Activated CD4-positive, alpha-beta T cell treated with anti-CD3 and anti-CD28 coated beads for 1 hour (primary cell): ENCODE measurements at regions not wholly inside any gene's neighbourhood (a gene's known extent, or its start where the extent isn't known, plus 50 kb on each side); places are given as distances from the start of the nearest gene placed in this dataset.

Source experiments
- DNase-seq: peaks from one replicate; pipeline ENCODE4 v3.0.0-alpha.2; 2020

DNA sequence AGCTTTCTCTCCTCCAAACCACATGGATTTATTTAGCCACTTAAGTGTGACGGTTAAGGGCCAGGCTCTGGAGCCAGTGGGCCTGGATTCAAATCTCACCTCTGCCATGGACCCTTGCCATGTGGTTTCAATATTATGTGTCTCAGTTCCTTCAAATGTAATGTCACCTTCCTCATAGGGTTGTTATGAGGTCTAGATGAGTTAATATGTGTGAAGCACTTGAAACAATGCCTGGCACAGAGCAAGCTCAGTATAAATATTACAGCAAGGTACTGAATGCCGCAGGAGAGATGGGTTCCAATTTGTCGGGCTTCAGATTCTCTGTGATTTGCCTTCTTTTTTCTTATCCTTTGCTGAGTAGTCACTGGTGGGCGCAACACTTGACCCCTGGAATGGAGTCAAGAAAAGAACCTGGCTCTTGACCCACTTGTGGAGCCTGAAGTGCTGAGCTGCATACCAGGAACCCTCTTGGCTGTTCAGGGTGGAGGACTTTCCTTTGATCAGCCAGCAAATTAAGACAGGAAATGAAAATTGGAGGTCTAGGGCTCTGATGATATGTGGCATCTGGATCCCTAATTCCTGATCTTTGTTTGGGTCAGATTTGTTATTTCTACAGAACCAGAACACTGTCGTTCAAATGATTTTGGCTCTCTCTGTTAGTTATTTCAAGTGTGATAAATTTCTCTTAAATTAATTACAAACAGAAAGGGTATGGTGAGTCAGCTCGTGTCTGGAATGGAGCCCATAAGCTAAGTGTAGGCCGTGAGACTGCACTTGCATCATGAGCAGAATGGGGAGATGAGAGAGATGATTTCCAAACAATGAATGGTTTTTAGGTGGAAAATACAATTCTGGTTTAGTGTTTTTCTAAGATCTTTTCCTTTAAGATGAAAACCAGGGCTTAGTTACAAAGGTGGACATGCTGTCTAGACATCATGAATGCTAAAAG lies 293.0 kb downstream of the KCNS3 start:
- no peak for DNase-seq

DNA sequence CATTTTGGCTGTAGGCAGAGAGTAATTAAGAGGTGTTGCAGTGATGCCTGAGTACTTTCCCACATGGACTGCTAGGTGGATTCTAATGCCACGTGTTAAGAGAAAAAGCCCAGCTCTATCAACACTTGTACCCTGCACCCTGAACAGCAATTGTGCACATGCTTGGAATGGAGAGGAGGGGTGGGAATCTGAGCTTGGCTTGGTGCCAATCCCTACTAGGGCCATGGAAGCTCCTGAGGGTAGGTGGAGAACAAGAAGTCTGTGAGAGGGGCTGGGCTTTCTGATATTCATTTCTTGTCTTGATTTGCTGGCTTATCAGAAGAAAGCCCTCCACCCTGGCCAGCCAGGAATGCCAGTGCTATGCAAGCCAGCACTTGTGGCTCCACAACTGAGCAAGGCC lies 292.2 kb downstream of the KCNS3 start:
- DNase-seq, result no peak

- DNase-seq, result no peak
These were observed 291.4 kb downstream of the KCNS3 start for GRCh38 chr2:18169893-18170175.

GRCh38 chr2:18169121-18169892 lies 290.8 kb downstream of the KCNS3 start:
- DNase-seq, result no peak

GRCh38 chr2:18167871-18168270 lies 289.4 kb downstream of the KCNS3 start:
- DNase-seq, result no peak

- DNase-seq, result no peak
These were observed 283.2 kb downstream of the KCNS3 start for GRCh38 chr2:18161681-18162080.

DNA sequence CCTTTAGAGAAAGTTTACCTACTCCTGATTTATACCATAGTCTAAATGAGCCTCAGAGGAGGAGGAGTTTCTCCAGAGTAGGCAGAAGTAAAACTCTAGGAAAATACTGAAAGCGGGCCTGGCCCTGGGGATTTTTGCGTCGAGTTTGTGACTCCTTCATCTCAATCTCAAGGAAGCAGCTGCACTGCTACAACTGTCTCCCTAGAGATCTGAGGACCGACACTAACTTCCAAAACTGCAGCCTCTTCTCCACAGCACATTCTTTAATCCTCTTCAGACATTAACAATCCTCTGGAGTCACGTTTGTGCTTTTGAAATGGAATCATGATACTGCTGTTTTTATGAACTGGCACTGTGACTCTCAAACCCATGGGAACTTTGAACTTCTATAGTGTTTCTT lies 281.4 kb downstream of the KCNS3 start:
- DNase-seq, result no peak

- DNase-seq, result no peak
These were observed 278.0 kb downstream of the KCNS3 start for GRCh38 chr2:18156421-18156820.

DNA sequence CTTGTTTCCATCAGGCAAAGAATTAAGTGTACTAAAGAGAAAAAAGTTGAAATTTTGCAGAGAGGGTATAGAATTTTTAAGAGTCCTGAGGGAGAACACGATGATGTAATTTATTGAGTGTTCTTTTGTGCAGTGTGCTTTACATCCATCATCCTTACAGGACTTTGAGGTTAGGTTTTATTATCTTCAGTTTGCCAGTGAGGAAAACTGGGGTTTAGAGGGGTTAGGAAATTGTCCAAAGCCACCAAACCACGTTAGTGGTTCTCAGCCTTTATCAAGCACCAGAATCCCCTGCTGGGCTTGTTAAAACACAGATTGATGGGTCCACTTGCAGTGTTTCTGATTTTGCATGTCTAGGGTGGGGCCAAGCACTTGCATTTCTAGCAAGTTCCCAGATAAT lies 277.5 kb downstream of the KCNS3 start:
- no peak for DNase-seq

- no peak for DNase-seq
These were observed 276.3 kb downstream of the KCNS3 start for GRCh38 chr2:18154812-18155211.

DNA sequence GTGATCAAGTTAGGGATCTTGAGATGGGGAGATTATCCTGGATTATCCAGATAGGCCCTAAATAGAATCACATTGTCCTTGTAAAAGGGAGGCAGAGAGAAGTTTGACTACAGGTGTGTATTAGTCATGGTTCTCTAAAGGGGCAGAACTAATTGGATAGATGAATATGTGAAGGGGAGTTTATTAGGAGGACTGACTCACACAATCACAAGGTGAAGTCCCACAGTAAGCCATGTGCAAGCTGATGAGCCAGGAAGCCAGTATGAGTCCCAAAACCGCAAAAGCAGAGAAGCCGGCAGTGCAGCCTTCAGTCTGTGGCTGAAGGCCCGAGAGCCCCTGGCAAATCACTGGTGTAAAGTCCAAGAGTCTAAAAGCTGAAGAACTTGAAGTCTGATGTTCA lies 275.8 kb downstream of the KCNS3 start:
- no peak for DNase-seq

GRCh38 chr2:18153741-18154140 lies 275.3 kb downstream of the KCNS3 start:
- DNase-seq, result no peak

- no peak for DNase-seq
These were observed 272.8 kb downstream of the KCNS3 start for GRCh38 chr2:18151237-18151636.

GRCh38 chr2:18149660-18150246 lies 271.3 kb downstream of the KCNS3 start:
- DNase-seq, result no peak

- no peak for DNase-seq
These were observed 258.5 kb downstream of the KCNS3 start for GRCh38 chr2:18136881-18137475.

DNA sequence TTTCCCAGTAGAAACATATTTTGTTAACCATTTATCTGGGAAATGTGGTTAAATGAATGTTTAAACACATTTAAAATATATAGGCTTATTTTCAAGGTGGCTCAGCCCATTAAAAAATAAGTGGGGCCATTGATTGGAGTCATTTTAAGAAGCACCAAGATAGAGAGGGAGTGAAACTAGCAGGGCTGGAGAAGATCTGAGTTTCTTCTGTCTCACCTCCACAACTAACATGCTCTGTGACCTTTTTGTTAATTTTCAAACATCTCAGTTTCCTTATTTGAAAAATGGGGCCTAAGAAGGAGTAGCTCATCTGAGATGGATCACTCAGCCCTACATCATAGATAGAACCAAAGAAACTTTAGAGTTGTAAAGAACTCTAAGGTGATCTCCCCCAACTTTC lies 254.8 kb downstream of the KCNS3 start:
- no peak for DNase-seq

- DNase-seq, result no peak
These were observed 254.2 kb downstream of the KCNS3 start for GRCh38 chr2:18132697-18133096.

- no peak for DNase-seq
These were observed 253.3 kb downstream of the KCNS3 start for GRCh38 chr2:18131761-18132160.

DNA sequence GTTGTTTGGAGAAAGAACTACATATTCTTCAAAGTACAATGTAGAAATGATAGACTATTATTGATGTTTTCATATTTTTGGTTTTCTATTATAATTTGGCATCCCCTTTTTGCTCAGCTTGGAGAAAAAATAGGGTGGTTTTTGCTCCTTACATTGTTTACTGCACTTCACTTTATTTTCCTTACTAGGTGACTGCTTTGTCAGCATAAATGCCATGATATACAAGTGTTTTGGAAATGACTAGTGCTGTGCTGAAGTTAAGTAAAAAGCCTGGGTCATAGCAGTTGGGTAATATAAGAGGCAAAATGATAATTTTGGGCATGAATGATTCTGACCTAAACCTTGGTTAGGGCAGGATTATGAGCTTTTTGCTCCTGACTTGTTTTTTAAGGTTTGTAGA lies 250.9 kb downstream of the KCNS3 start:
- DNase-seq, result no peak

DNA sequence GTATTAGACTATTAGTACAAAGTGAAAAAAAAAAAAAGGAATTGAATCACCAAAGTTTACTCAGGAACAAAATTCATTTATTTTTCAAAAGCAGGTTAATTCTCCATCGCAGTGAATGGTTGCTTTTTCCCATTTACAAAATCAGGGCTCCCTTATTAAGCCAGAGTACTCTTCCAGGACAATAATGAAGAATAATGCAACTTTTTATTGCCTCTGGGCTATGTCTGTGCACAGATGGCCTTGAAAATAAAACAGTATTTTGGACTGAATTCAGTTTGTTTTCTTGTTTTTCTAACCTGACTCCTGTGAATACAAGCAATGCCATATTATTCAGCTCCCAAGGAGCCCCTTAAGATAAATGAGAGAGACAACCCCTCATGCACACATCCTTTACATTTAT lies 246.8 kb downstream of the KCNS3 start:
- DNase-seq, result no peak

DNA sequence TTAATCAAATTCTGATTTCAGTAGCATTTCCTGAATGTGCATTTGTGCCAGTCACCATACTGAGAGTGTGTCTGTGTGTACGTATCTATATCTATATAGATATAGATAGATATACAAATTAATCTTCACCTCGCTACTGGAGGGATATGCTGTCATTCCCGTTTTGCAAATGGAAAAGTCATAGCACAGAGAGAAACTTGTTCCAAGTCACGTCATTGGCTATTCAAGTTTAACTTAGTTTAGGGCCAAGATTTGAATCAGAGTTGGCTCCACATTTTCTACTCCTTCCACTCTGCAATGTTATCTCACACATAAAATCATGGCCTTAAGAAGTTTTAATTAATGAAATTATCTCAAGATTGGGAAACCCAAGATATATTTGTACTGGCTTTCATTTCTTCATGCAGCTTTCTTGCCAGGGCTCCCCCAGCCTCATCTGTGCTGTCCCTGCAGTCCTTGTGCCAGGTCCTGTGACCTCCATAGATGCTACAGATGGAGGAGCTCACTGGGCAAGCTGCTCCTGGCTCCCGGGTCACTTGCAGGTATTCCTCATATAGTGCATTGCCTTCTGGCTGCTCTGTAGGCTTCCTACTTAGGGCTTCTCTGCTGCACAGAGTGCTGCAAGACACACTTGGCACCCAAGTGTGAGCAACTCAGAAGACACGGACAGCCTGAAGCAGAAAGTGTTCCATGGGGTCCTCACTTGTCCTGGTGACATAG lies 245.8 kb downstream of the KCNS3 start:
- DNase-seq, result no peak

- DNase-seq, result no peak
These were observed 245.1 kb downstream of the KCNS3 start for GRCh38 chr2:18123577-18123976.

GRCh38 chr2:18123211-18123570 lies 244.7 kb downstream of the KCNS3 start:
- no peak for DNase-seq
